ENCODE measurements at regions not wholly inside any gene's neighbourhood (a gene's known extent, or its start where the extent isn't known, plus 50 kb on each side); places are given as distances from the start of the nearest gene placed in this dataset.

- no peak for TF ChIP-seq POLR2A (IDR thresholded peaks at IDR 0.05; ENCODE audit: low read depth, low read length)
- no peak for TF ChIP-seq TAF1 (IDR thresholded peaks at IDR 0.05; ENCODE audit: borderline replicate concordance, low read depth, low read length)
- TF ChIP-seq POLR2AphosphoS5 (IDR thresholded peaks at IDR 0.05; ENCODE audit: low read depth, low read length): no peak
These were observed 406.2 kb downstream of the METTL15 start for GRCh38 chr11:28514391-28514790.
